Adrenal gland (tissue), 5 donors: ENCODE measurements at regions not wholly inside any gene's neighbourhood (a gene's known extent, or its start where the extent isn't known, plus 50 kb on each side); places are given as distances from the start of the nearest gene placed in this dataset.

Experiments used
- CTCF ChIP-seq, 6 experiments: fragments of 450-650 bp in 4 of 6; fragments of 200-600 bp in 2 of 6; sonication (generic) in 1 of 6; IDR thresholded peaks; 1 replicate in 5 of 6; 2 replicates in 1 of 6; pipeline versions ENCODE4 v1.5.1 to v1.8.0; 2016 to 2021; ENCODE audit warnings: antibody characterized with exemption in 6 of 6, mild to moderate bottlenecking in 2 of 6, moderate library complexity in 1 of 6
- POLR2A ChIP-seq, 2 donors: fragments of 450-650 bp; IDR thresholded peaks; one replicate each; pipeline ENCODE4 v1.6.1; 2017; ENCODE audit warnings: antibody characterized with exemption in 2 of 2, mild to moderate bottlenecking in 2 of 2, moderate library complexity in 1 of 2
- donor health status: DM: no; HTN: no; CAD: no.

GRCh38 chr10:35770817-35771355, 128.8 kb upstream of the FZD8 start:
- TF ChIP-seq CTCF (IDR thresholded peaks at IDR 0.05) (no peak), POLR2A (IDR thresholded peaks at IDR 0.05) (no peak)
